DMS153 treated with DMSO at 0.1 percent for 48 hours (cell line): ENCODE measurements at regions not wholly inside any gene's neighbourhood (a gene's known extent, or its start where the extent isn't known, plus 50 kb on each side); places are given as distances from the start of the nearest gene placed in this dataset.

ENCODE experiments used
- DNase-seq: peaks from one replicate; lab custom pipeline; 2025; ENCODE audit not compliant: unreplicated experiment; lab: John Stamatoyannopoulos, UW

GRCh38 chr1:168960595-168960994 is 145.9 kb upstream of the ATP1B1 start:
- no peak for DNase-seq

GRCh38 chr1:168963601-168964000 is 142.9 kb upstream of the ATP1B1 start:
- DNase-seq, result no peak

- DNase-seq, result no peak
These were observed 142.0 kb upstream of the ATP1B1 start for GRCh38 chr1:168964478-168964877.

- DNase-seq, result no peak
These were observed 140.3 kb upstream of the ATP1B1 start for GRCh38 chr1:168966217-168966616.

- DNase-seq, result no peak
These were observed 139.9 kb upstream of the ATP1B1 start for GRCh38 chr1:168966636-168967035.

GRCh38 chr1:168970926-168971659 is 135.4 kb upstream of the ATP1B1 start:
- DNase-seq, result no peak

GRCh38 chr1:168972225-168972624 is 134.3 kb upstream of the ATP1B1 start:
- peak; percentile 73 for DNase-seq

- no peak for DNase-seq
These were observed 133.6 kb upstream of the ATP1B1 start for GRCh38 chr1:168972887-168973286.

GRCh38 chr1:168974117-168974516 is 132.4 kb upstream of the ATP1B1 start:
- DNase-seq, result no peak

GRCh38 chr1:168974611-168975010 is 131.9 kb upstream of the ATP1B1 start:
- no peak for DNase-seq

GRCh38 chr1:168976267-168976666 is 130.2 kb upstream of the ATP1B1 start:
- DNase-seq, result no peak

GRCh38 chr1:168977618-168978017 is 128.9 kb upstream of the ATP1B1 start:
- DNase-seq, result no peak

- no peak for DNase-seq
These were observed 127.2 kb upstream of the ATP1B1 start for GRCh38 chr1:168979276-168979675.

GRCh38 chr1:168980180-168980579 is 126.3 kb upstream of the ATP1B1 start:
- DNase-seq, result no peak

GRCh38 chr1:168980656-168981055 is 125.8 kb upstream of the ATP1B1 start:
- DNase-seq, result no peak

- DNase-seq, result no peak
These were observed 123.7 kb upstream of the ATP1B1 start for GRCh38 chr1:168982778-168983177.

- DNase-seq, result no peak
These were observed 119.2 kb upstream of the ATP1B1 start for GRCh38 chr1:168987330-168987729.

- DNase-seq, result no peak
These were observed 118.6 kb upstream of the ATP1B1 start for GRCh38 chr1:168987923-168988322.

- DNase-seq, result no peak
These were observed 116.5 kb upstream of the ATP1B1 start for GRCh38 chr1:168989985-168990384.

- DNase-seq, result no peak
These were observed 114.6 kb upstream of the ATP1B1 start for GRCh38 chr1:168991667-168992475.

GRCh38 chr1:169001353-169001752 is 105.1 kb upstream of the ATP1B1 start:
- DNase-seq, result no peak

GRCh38 chr1:169003864-169004516 is 102.5 kb upstream of the ATP1B1 start:
- no peak for DNase-seq
